ENCODE measurements at regions not wholly inside any gene's neighbourhood (a gene's known extent, or its start where the extent isn't known, plus 50 kb on each side); places are given as distances from the start of the nearest gene placed in this dataset.

DNA sequence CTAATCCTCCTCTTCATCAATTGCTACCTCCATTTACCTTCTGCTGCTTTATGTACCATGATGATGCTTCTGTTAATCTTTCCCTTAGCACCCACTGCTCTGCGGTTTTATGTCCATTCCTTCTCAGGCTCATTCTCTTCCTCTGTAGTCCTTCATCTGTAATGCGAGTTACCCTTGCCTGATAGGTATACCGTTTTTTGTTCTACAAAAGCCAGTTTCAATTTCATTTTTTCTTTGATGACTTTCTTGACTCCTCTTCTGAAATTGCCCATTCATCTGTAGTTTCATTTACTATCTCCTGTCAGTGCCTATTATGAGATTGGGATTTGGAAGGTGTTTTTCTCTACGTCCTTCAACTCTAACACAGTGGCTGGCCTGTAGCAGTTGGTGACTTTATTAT lies 445.9 kb upstream of the ZNF717 start:
- Histone ChIP-seq H3K9ac (no peak overlapping the region), H3K4me3 (no peak overlapping the region), H3K9me3 (ENCODE audit: low read depth) (no peaks in the 10 kb centered on the region), H3K27ac (no peak overlapping the region), H2AFZ (replicated peaks) (no peak overlapping the region), H4K20me1 (ENCODE audit: low read depth) (no peaks in the 10 kb centered on the region), H3K79me2 (ENCODE audit: low read depth) (no peaks in the 10 kb centered on the region), H3K4me1 (no peaks in the 10 kb centered on the region), H3K36me3 (no peaks in the 10 kb centered on the region), H3F3A (ENCODE audit: low read depth) (no peaks in the 10 kb centered on the region), H3K4me2 (no peak overlapping the region), H3K27me3 (no peaks in the 10 kb centered on the region)
- H3K9me3 Mint-ChIP-seq: no peaks in the 10 kb centered on the region
- TF ChIP-seq, protein P1, sequence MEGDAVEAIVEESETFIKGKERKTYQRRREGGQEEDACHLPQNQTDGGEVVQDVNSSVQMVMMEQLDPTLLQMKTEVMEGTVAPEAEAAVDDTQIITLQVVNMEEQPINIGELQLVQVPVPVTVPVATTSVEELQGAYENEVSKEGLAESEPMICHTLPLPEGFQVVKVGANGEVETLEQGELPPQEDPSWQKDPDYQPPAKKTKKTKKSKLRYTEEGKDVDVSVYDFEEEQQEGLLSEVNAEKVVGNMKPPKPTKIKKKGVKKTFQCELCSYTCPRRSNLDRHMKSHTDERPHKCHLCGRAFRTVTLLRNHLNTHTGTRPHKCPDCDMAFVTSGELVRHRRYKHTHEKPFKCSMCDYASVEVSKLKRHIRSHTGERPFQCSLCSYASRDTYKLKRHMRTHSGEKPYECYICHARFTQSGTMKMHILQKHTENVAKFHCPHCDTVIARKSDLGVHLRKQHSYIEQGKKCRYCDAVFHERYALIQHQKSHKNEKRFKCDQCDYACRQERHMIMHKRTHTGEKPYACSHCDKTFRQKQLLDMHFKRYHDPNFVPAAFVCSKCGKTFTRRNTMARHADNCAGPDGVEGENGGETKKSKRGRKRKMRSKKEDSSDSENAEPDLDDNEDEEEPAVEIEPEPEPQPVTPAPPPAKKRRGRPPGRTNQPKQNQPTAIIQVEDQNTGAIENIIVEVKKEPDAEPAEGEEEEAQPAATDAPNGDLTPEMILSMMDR (IDR thresholded peaks at IDR 0.05): no peak
- no peak for TF ChIP-seq EZH2phosphoT487 (IDR thresholded peaks at IDR 0.05)
- no peak for TF ChIP-seq EZH2 (IDR thresholded peaks at IDR 0.05)
- no peaks in the 10 kb centered on the region for H3K4me1 Mint-ChIP-seq
- no peak overlapping the region for H3K27ac Mint-ChIP-seq
- DNase-seq (ENCODE audit: low spot score): no peak
- H3K27me3 Mint-ChIP-seq (ENCODE audit: insufficient read depth, low read depth): peaks cover 2% of the 10 kb centered on the region
- no peak overlapping the region for H3K4me3 Mint-ChIP-seq
- H3K36me3 Mint-ChIP-seq: no peaks in the 10 kb centered on the region

DNA sequence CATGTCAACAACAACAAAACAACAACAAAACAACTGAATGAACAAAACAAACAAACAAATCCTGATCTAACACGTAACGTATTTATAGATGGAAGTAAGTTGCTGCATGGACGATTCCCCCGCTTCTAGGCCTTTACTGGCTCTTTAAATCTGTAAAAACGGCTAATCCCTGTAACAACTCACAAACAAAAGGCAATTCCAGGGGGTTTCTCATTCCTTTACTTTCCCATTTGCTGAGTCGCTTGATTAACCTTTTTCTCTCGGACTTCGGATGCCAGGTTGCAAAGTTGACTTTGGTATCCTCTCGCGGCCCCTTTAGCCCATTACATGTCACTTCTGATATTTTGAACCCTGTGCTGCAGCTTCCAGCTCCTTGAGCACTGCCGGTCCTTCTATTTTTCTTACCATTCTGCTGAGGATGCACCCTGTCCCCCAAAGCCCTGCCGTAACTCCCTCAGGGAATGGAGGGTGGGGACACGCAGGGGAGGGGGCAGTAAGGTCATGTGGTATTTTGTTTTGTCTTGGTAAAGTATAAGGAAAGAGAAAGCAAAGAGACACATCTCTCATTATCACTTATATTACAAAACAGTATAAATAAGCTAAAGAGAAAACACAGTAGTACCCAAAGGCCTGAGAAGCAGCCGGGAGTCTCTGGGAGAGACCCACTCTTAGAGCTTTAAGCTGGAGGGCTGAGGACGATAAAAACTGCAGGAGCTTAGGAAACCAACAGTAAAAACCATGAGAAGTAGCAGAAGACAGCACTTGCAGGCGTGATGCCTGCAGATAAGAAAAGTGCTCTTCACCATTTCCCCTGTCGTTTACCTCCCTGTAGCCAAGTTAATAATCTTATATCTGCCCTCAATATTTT lies 457.8 kb upstream of the ZNF717 start:
- Histone ChIP-seq H3K9ac (no peak overlapping the region), H4K20me1 (ENCODE audit: low read depth) (no peaks in the 10 kb centered on the region), H3K4me1 (peaks cover 12% of the 10 kb centered on the region), H3K9me3 (ENCODE audit: low read depth) (no peaks in the 10 kb centered on the region), H3F3A (ENCODE audit: low read depth) (peaks cover 17% of the 10 kb centered on the region), H2AFZ (replicated peaks) (peak overlapping the region; percentile 81), H3K27ac (peak overlapping the region; percentile 41), H3K4me3 (peak overlapping the region; percentile 27), H3K27me3 (no peaks in the 10 kb centered on the region), H3K36me3 (no peaks in the 10 kb centered on the region), H3K79me2 (ENCODE audit: low read depth) (no peaks in the 10 kb centered on the region), H3K4me2 (peak overlapping the region; percentile 67)
- Mint-ChIP-seq H3K36me3 (no peaks in the 10 kb centered on the region), H3K4me3 (no peak overlapping the region), H3K27me3 (ENCODE audit: insufficient read depth, low read depth) (no peaks in the 10 kb centered on the region), H3K4me1 (peaks cover 3% of the 10 kb centered on the region), H3K9me3 (no peaks in the 10 kb centered on the region), H3K27ac (no peak overlapping the region)
- no peak for TF ChIP-seq EZH2 (IDR thresholded peaks at IDR 0.05)
- DNase-seq (ENCODE audit: low spot score): peak; percentile 77

DNA sequence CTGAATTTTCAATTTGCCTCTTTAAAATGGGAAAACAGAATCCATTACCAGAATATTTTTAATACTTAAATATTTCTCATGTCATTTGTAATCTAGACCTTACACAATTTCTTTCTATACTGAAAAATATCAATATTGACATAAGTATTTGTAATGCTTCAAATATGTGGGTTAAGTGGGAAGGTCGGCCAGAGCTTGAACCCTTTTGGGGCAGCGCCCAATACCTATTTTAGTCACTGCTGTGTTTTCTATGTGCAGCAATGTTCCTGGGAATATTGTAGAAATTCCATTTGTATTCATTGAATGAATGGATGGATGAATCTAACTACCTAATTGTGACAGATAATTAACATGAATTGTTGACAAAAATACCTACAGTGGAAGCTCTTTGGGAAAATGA lies 459.7 kb upstream of the ZNF717 start:
- TF ChIP-seq EZH2 (IDR thresholded peaks at IDR 0.05) (no peak), EZH2phosphoT487 (IDR thresholded peaks at IDR 0.05) (no peak)
- TF ChIP-seq, protein P1 (IDR thresholded peaks at IDR 0.05): no peak
- H3K9ac ChIP-seq: no peak overlapping the region
- H3K4me2 ChIP-seq: no peak overlapping the region
- peaks cover 17% of the 10 kb centered on the region for H3F3A ChIP-seq (ENCODE audit: low read depth)
- Mint-ChIP-seq H3K27ac (no peak overlapping the region), H3K27me3 (ENCODE audit: insufficient read depth, low read depth) (no peaks in the 10 kb centered on the region), H3K4me3 (no peak overlapping the region), H3K4me1 (peaks cover 3% of the 10 kb centered on the region), H3K9me3 (no peaks in the 10 kb centered on the region), H3K36me3 (no peaks in the 10 kb centered on the region)
- no peak for DNase-seq (ENCODE audit: low spot score)
- no peak overlapping the region for H3K27ac ChIP-seq
- H3K27me3 ChIP-seq: no peaks in the 10 kb centered on the region
- H2AFZ ChIP-seq (replicated peaks): no peak overlapping the region
- H3K4me1 ChIP-seq: peaks cover 12% of the 10 kb centered on the region
- H3K4me3 ChIP-seq: no peak overlapping the region
- H3K79me2 ChIP-seq (ENCODE audit: low read depth): no peaks in the 10 kb centered on the region
- H3K36me3 ChIP-seq: no peaks in the 10 kb centered on the region
- H3K9me3 ChIP-seq (ENCODE audit: low read depth): no peaks in the 10 kb centered on the region
- H4K20me1 ChIP-seq (ENCODE audit: low read depth): no peaks in the 10 kb centered on the region

DNA sequence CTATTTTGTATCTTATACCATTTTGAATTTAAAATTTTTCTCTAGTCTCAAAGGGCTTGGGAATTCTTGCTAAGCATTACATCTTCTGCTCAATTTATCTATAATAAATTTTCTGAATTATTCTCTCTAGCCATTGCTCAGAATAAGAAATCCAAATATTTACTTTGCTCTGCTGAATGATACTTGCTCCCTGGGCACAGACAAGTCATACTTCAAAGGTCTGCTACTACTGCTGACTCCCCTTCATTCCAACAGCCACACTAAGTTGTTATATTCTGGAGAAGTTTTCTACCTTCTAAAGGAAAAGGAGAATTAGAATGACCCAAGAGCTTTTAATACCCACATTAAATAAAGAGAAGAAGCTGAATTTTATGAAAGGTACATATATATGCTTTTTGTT lies 460.3 kb upstream of the ZNF717 start:
- H3K27ac Mint-ChIP-seq: no peak overlapping the region
- Histone ChIP-seq H3K9ac (no peak overlapping the region), H3K79me2 (ENCODE audit: low read depth) (no peaks in the 10 kb centered on the region), H3K27ac (no peak overlapping the region), H3K9me3 (ENCODE audit: low read depth) (no peaks in the 10 kb centered on the region), H3K27me3 (no peaks in the 10 kb centered on the region), H3K4me2 (no peak overlapping the region), H4K20me1 (ENCODE audit: low read depth) (no peaks in the 10 kb centered on the region), H3K4me3 (no peak overlapping the region), H3K36me3 (no peaks in the 10 kb centered on the region), H3K4me1 (peaks cover 12% of the 10 kb centered on the region), H3F3A (ENCODE audit: low read depth) (peaks cover 17% of the 10 kb centered on the region), H2AFZ (replicated peaks) (no peak overlapping the region)
- no peaks in the 10 kb centered on the region for H3K27me3 Mint-ChIP-seq (ENCODE audit: insufficient read depth, low read depth)
- TF ChIP-seq, protein P1 (IDR thresholded peaks at IDR 0.05): no peak
- TF ChIP-seq EZH2phosphoT487 (IDR thresholded peaks at IDR 0.05): no peak
- TF ChIP-seq EZH2 (IDR thresholded peaks at IDR 0.05): no peak
- no peak for DNase-seq (ENCODE audit: low spot score)
- no peaks in the 10 kb centered on the region for H3K9me3 Mint-ChIP-seq
- H3K4me3 Mint-ChIP-seq: no peak overlapping the region
- no peaks in the 10 kb centered on the region for H3K36me3 Mint-ChIP-seq
- peaks cover 3% of the 10 kb centered on the region for H3K4me1 Mint-ChIP-seq
